Mesodermal cell (in vitro differentiated cells): ENCODE measurements at regions not wholly inside any gene's neighbourhood (a gene's known extent, or its start where the extent isn't known, plus 50 kb on each side); places are given as distances from the start of the nearest gene placed in this dataset.
"Not testable (repeated sequence)": the region's sequence is repeated elsewhere in the genome, so short reads cannot be mapped to it uniquely, and the experiment has no call there.

Experiments used
- H3K27ac ChIP-seq: 2 replicates; pipeline ENCODE4 v1.7.0; 2013; ENCODE audit warnings: mild to moderate bottlenecking, low read depth, low read length, moderate library complexity; ENCODE audit not compliant: severe bottlenecking
- H3K36me3 ChIP-seq: 2 replicates; pipeline ENCODE4 v1.7.1; 2013; ENCODE audit warnings: mild to moderate bottlenecking, low read length, moderate library complexity; ENCODE audit not compliant: control insufficient read depth, insufficient read depth
- H3K4me1 ChIP-seq: one replicate; pipeline ENCODE4 v1.7.1; 2013; ENCODE audit warnings: mild to moderate bottlenecking, low read length; ENCODE audit not compliant: insufficient read depth, control insufficient read depth, poor library complexity, severe bottlenecking
- H3K4me3 ChIP-seq: 2 replicates; pipeline ENCODE4 v1.7.0; 2013; ENCODE audit warnings: low read length, control low read depth, mild to moderate bottlenecking; ENCODE audit not compliant: insufficient read depth, poor library complexity, severe bottlenecking; ENCODE audit errors: extremely low read depth
- H3K9me3 ChIP-seq: 2 replicates; pipeline ENCODE4 v1.7.1; 2013; ENCODE audit warnings: mild to moderate bottlenecking, low read length, moderate library complexity; ENCODE audit not compliant: control insufficient read depth
- WGBS, 2 experiments: methylation state at CpG; one replicate each; pipeline ENCODE4 v1.1.5; 2013; ENCODE audit warnings: missing lambda C conversion rate in 2 of 2; ENCODE audit not compliant: insufficient coverage in 2 of 2; 5-methylcytosine and 5-hydroxymethylcytosine counted together

DNA sequence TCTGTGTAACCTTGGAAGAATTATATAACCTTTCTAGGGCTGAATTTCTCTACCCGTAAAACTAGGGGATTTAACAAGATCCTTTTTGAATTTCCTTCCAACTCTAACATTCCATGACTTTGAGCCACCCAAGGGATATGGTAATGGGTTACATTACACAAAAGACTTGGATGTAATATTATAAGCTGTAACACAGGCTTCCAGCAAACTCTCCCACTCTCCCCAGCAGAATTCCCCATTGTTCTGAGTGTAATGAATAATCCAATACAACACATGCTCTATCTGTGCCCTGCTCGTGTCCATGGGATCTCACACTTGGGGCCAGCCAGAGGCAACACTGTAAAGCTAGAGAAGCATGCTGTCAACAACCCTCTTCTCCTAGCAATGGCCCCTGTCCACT is 790.6 kb upstream of the AUTS2 start:
- no peak overlapping the region for H3K27ac ChIP-seq
- H3K4me1 ChIP-seq, result no peaks in the 10 kb centered on the region
- H3K36me3 ChIP-seq, result no peaks in the 10 kb centered on the region
- H3K9me3 ChIP-seq, result no peaks in the 10 kb centered on the region
- H3K4me3 ChIP-seq, result no peak overlapping the region
- 75 to 90% methylated on average over 1 of the region's 2 CpGs for WGBS, 2 experiments

GRCh38 chr7:68813551-68814080 is 784.7 kb upstream of the AUTS2 start:
- H3K36me3 ChIP-seq, result no peaks in the 10 kb centered on the region
- WGBS, 2 experiments, result 92 to 98% methylated on average over 7 to 8 of the region's 12 CpGs
- H3K4me3 ChIP-seq, result no peak overlapping the region
- H3K4me1 ChIP-seq, result no peaks in the 10 kb centered on the region
- no peaks in the 10 kb centered on the region for H3K9me3 ChIP-seq
- no peak overlapping the region for H3K27ac ChIP-seq

GRCh38 chr7:68816491-68816890 is 781.8 kb upstream of the AUTS2 start:
- 100% methylated on average over 1 of the region's 2 CpGs; no CpG with 5 or more reads in 1 of the 2 experiments for WGBS, 2 experiments
- no peaks in the 10 kb centered on the region for H3K9me3 ChIP-seq
- no peaks in the 10 kb centered on the region for H3K36me3 ChIP-seq
- no peak overlapping the region for H3K27ac ChIP-seq
- no peak overlapping the region for H3K4me3 ChIP-seq
- no peaks in the 10 kb centered on the region for H3K4me1 ChIP-seq

- Histone ChIP-seq H3K27ac (no peak overlapping the region), H3K9me3 (peaks cover 5% of the 10 kb centered on the region), H3K4me1 (no peaks in the 10 kb centered on the region), H3K4me3 (no peak overlapping the region), H3K36me3 (no peaks in the 10 kb centered on the region)
- WGBS, 2 experiments, result 91 to 94% methylated on average over 6 of the region's 6 CpGs
These were observed 778.0 kb upstream of the AUTS2 start for GRCh38 chr7:68820321-68820720.

DNA sequence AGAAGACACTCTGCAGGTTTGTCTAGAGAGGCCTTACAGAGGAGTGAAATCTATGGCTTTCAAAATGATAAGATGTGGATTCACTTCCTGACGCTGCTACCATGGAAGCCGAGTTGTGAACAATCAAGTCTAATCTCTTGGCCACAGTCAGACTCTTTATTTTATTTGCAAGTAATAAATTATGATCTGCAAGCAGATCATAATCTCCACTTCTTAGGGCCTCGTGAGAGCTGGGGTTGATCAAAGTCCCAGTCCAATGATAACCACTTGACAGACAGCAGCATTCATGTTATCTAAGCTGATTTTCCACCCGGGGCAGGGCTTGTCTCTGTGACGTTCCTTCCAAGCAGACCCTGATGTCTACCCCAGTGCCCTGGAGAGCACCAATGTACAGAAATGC is 776.4 kb upstream of the AUTS2 start:
- Histone ChIP-seq H3K27ac (no peak overlapping the region), H3K4me1 (no peaks in the 10 kb centered on the region), H3K9me3 (peaks cover 5% of the 10 kb centered on the region), H3K4me3 (no peak overlapping the region), H3K36me3 (no peaks in the 10 kb centered on the region)
- WGBS, 2 experiments, result 58 to 83% methylated on average over 2 to 3 of the region's 5 CpGs

DNA sequence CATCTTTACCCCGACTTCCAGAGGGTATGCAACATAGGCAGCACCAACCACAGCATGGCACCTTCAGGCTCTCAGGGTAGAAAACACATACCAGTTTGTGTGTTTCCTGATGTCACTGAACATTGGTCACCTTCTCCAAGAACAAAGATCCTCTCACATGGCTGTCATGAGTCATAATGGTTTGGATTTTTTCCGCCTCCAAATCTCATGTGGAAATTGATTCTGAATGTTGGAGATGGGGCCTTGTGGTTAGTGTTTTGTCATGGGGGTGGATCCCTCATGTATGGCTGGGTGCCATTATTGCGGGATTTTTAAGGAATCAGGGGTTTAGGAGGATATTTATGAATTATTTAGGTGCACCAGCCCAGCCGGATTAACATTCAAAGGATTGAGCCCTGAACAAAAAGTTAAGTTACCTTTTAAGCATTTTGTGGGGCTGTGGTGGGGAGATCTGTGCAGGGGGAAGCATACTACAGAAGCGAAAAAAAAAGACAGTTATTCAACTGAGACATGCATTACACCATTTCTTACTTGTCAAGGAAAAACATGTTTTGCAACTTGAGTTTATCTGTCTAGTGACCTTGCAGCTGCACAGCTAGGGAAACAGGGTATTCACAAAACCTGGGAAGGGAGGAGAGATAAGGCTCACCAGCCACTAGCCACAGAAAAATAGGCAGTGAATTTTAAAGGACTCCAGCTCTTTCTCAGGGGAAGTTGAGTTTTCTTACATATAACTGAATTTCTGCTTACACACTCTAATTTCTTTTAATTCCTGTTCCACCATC is 774.1 kb upstream of the AUTS2 start:
- WGBS, 2 experiments, result 83 to 100% methylated on average over 2 to 3 of the region's 5 CpGs
- Histone ChIP-seq H3K9me3 (peaks cover 5% of the 10 kb centered on the region), H3K4me3 (no peak overlapping the region), H3K27ac (no peak overlapping the region), H3K4me1 (no peaks in the 10 kb centered on the region), H3K36me3 (no peaks in the 10 kb centered on the region)

DNA sequence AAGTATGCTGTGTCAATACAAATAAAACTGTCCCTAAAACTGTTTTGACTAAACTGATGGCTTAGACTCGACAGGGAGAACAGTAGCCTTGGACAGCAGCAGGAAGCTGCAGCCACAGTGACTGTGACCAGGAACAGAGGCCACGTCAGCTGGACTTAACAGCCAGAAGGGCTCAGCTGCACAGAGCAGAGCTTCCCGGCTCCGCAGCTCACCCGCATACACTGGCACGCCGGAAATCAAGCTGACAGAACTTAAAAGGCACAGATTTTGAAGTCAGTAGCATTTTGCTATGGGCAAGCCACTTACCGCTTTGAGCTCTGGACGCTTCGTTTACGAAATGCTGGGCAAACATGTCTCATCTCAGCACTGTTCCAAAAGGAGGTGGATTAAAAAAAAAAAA is 769.7 kb upstream of the AUTS2 start:
- peaks cover 15% of the 10 kb centered on the region for H3K9me3 ChIP-seq
- H3K27ac ChIP-seq, result no peak overlapping the region
- WGBS, 2 experiments, result 92 to 93% methylated on average over 8 to 11 of the region's 11 CpGs
- no peaks in the 10 kb centered on the region for H3K4me1 ChIP-seq
- no peaks in the 10 kb centered on the region for H3K36me3 ChIP-seq
- H3K4me3 ChIP-seq, result no peak overlapping the region

DNA sequence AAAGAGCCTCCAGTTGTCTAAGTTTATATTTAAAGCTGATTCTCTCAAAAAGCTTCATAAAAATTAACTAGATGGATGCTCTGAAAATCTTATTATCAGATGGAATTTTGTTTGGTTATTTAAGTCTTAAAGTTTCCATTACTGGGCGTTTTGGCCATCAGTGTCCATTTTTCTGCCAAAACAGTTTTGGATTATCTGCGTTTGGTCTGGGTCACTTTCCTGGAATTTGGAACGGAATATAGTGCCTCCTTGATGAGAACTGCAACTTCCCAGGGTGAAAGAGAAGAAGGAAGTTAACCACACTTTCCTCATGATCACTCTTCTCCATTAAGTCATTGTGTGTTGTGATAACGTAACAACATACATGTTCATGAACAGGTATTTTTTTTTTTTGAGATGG is 764.9 kb upstream of the AUTS2 start:
- H3K36me3 ChIP-seq, result no peaks in the 10 kb centered on the region
- no peak overlapping the region for H3K4me3 ChIP-seq
- H3K9me3 ChIP-seq, result peaks cover 9% of the 10 kb centered on the region
- 77 to 97% methylated on average over 3 of the region's 4 CpGs for WGBS, 2 experiments
- H3K27ac ChIP-seq, result no peak overlapping the region
- no peaks in the 10 kb centered on the region for H3K4me1 ChIP-seq

GRCh38 chr7:68839014-68839413 is 759.3 kb upstream of the AUTS2 start:
- no peaks in the 10 kb centered on the region for H3K9me3 ChIP-seq
- H3K27ac ChIP-seq, result no peak overlapping the region
- no peaks in the 10 kb centered on the region for H3K36me3 ChIP-seq
- H3K4me3 ChIP-seq, result no peak overlapping the region
- no peaks in the 10 kb centered on the region for H3K4me1 ChIP-seq
- WGBS, 2 experiments, result 93 to 96% methylated on average over 5 to 6 of the region's 9 CpGs

DNA sequence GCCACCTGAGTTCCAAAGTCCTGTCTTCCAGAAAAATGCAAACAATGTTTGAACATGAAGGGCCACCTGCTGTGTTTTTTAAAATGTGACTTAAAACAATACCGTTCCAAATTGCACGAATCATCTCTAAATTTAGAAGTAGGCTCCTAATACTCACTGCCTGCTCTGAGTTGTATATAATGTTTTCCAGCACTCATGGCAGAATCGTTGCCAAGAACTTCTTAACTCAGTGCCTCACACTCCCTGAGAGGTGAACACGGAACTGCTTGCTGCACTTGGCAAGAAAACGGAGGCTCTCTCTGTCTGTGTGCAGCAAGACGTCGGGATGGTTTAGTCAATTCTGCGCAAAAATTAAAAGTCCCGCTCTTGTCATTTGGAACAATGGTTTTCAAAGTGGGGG is 757.3 kb upstream of the AUTS2 start:
- Histone ChIP-seq H3K4me3 (no peak overlapping the region), H3K9me3 (no peaks in the 10 kb centered on the region), H3K4me1 (no peaks in the 10 kb centered on the region), H3K27ac (no peak overlapping the region), H3K36me3 (no peaks in the 10 kb centered on the region)
- WGBS, 2 experiments, result 92 to 93% methylated on average over 5 to 8 of the region's 9 CpGs

GRCh38 chr7:68843985-68844384 is 754.3 kb upstream of the AUTS2 start:
- H3K4me1 ChIP-seq, H3K4me3 ChIP-seq, H3K9me3 ChIP-seq, H3K27ac ChIP-seq, H3K36me3 ChIP-seq: not testable (repeated sequence)
- 89 to 93% methylated on average over 3 of the region's 6 CpGs for WGBS, 2 experiments
